GM12892 (cell line): ENCODE measurements at regions not wholly inside any gene's neighbourhood (a gene's known extent, or its start where the extent isn't known, plus 50 kb on each side); places are given as distances from the start of the nearest gene placed in this dataset.

Experiments
- DNase-seq: peaks from one replicate; pipeline ENCODE4 v3.0.0; 2011; ENCODE audit not compliant: insufficient read length
- FAIRE-seq: peaks from 2 replicates; lab custom pipeline; 2011; peaks lifted over from hg19 to GRCh38; lab: Jason Lieb, UNC
- POLR2A ChIP-seq: IDR thresholded peaks from 2 replicates; pipeline ENCODE4 v1.6.1; 2011; ENCODE audit warnings: low read depth, low read length, control low read depth
- POLR2AphosphoS5 ChIP-seq: IDR thresholded peaks from 2 replicates; pipeline ENCODE4 v1.6.1; 2011; ENCODE audit warnings: low read depth, low read length, control low read depth
- TAF1 ChIP-seq: IDR thresholded peaks from 2 replicates; pipeline ENCODE4 v1.6.1; 2011; ENCODE audit warnings: low read depth, mild to moderate bottlenecking, control low read depth, low read length, borderline replicate concordance

- no peak for DNase-seq
- no peak for FAIRE-seq
- TF ChIP-seq POLR2A: no peak
- no peak for TF ChIP-seq TAF1
- TF ChIP-seq POLR2AphosphoS5: no peak
Observed at GRCh38 chr2:10204326-10205161, 82.0 kb downstream of the RRM2 start.

GRCh38 chr2:10205162-10205475 is 82.6 kb downstream of the RRM2 start:
- FAIRE-seq: no peak
- no peak for DNase-seq
- TF ChIP-seq TAF1: no peak
- no peak for TF ChIP-seq POLR2A
- no peak for TF ChIP-seq POLR2AphosphoS5

- no peak for FAIRE-seq
- DNase-seq: no peak
- TF ChIP-seq POLR2A: no peak
- no peak for TF ChIP-seq POLR2AphosphoS5
- TF ChIP-seq TAF1: no peak
Observed at GRCh38 chr2:10208736-10209135, 86.2 kb downstream of the RRM2 start.

- FAIRE-seq: no peak
- no peak for DNase-seq
- TF ChIP-seq POLR2AphosphoS5 (no peak), POLR2A (no peak), TAF1 (no peak)
Observed at GRCh38 chr2:10209406-10209935, 86.9 kb downstream of the RRM2 start.

GRCh38 chr2:10210336-10210735 is 87.8 kb downstream of the RRM2 start:
- no peak for DNase-seq
- TF ChIP-seq POLR2A (no peak), TAF1 (no peak)
- no peak for FAIRE-seq

GRCh38 chr2:10211844-10212422 is 89.4 kb downstream of the RRM2 start:
- DNase-seq (no peak), FAIRE-seq (no peak)
- TF ChIP-seq POLR2AphosphoS5 (no peak), POLR2A (no peak), TAF1 (no peak)

GRCh38 chr2:10212827-10213226 is 89.9 kb upstream of the HPCAL1 start:
- TF ChIP-seq POLR2A: no peak
- TF ChIP-seq TAF1: no peak
- no peak for TF ChIP-seq POLR2AphosphoS5
- FAIRE-seq (no peak), DNase-seq (no peak)

GRCh38 chr2:10214179-10214578 is 88.5 kb upstream of the HPCAL1 start:
- FAIRE-seq: no peak
- TF ChIP-seq POLR2A (no peak), TAF1 (no peak), POLR2AphosphoS5 (no peak)
- no peak for DNase-seq

GRCh38 chr2:10215393-10215935 is 87.2 kb upstream of the HPCAL1 start:
- FAIRE-seq (no peak), DNase-seq (no peak)
- no peak for TF ChIP-seq POLR2A
- TF ChIP-seq TAF1: no peak
- TF ChIP-seq POLR2AphosphoS5: no peak

- FAIRE-seq (no peak), DNase-seq (no peak)
- no peak for TF ChIP-seq POLR2AphosphoS5
- no peak for TF ChIP-seq POLR2A
- TF ChIP-seq TAF1: no peak
Observed at GRCh38 chr2:10216677-10217488, 85.8 kb upstream of the HPCAL1 start.

- DNase-seq: no peak
- TF ChIP-seq POLR2AphosphoS5 (no peak), POLR2A (no peak), TAF1 (no peak)
- no peak for FAIRE-seq
Observed at GRCh38 chr2:10217489-10218435, 84.9 kb upstream of the HPCAL1 start.
